ENCODE measurements at regions not wholly inside any gene's neighbourhood (a gene's known extent, or its start where the extent isn't known, plus 50 kb on each side); places are given as distances from the start of the nearest gene placed in this dataset.

DNA sequence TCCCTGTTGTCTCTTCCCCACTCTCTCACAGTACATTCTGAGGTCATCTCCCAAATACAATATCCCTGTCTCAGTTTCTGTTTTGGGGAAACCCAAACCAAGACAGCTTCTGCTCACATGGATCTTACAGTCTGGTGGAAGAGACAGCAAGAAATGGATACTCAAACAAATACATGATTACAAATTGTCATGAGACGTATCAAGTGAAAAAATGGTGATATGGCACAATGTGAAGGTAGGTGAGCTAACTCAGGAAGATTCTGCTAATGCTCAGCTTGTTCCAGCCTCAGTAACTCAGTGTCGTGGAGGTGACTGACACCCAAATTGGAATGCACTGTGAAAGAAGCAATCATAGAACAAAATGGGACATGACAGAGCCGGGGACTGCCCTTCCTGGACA lies 68.3 kb downstream of the CHST1 start:
- no peak for DNase-seq

DNA sequence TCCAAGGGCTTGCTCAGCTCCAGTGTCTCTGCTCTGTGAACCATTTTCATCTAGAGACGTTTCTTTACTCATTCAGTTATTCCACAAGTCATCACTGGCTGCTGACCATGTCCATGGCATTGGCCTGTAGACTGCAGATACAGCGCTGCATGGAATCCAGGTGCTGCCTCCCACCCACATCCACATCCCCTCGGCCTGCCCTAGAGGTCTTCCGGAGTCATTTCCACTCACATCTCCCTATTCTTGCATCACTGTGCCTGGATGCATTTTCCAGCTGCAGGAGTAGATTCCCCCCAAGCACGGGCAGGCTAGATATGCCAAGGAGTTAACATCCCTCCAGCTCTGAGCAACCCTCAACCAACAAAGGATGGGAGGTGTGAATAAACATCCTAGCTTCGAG lies 68.9 kb downstream of the CHST1 start:
- DNase-seq: no peak

DNA sequence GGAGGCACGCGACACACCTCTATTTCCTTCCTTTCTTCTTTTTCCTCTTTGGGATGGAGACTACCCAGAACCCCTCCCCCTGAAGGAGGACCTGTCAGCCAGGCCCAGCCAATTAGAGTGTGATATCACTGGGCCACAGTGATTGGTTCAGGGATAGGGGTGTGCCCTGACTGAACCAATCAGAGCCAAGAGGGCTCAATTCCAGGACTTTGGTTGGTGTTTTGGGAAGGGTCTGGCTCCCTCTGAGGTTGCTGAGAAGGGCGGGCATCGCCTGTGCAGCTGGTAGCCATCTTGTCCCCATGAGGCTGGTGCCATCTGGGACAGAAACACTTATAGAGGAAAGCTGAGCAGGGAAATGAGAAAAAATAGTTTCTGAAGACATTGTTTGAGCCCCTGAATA lies 71.4 kb downstream of the CHST1 start:
- no peak for DNase-seq

DNA sequence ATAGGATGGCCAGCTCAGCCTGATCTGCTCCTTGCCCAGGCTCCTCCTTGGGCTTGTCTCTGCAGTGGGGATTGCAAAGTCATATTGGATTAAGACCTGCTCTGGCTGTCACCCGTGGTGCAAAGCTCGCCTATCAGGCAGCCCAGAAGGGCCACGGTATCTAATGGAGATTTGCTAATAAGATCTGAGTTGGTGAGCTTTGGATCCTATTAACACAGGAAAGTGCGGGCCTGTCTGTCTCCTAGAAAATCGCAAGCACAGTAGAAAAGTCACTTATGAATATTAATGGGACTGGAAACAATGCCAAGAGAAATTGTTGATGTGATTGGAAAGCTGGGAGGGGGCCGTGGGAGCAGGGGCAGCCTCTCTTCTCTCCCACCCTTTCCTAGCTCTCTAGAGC lies 72.8 kb downstream of the CHST1 start:
- DNase-seq: no peak

DNA sequence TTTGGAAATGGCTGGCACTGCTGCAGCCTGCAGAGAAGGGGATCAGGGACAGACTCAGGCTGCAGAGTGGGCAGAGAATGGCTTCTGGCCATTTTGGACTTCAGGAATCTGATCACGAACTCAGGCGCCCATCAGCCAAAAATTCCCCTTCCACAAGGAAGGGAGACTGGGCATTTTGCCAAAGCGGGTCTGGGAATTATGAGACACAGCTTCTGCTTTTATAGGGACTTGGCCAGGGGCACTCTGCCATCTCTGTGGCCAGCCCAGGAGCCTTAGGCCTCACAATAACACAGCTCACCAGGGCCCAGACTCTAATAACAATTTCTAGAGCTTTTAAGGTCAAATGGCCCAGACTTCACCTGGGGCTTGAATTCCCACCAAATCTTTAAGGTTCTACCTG lies 74.7 kb downstream of the CHST1 start:
- DNase-seq: no peak

DNA sequence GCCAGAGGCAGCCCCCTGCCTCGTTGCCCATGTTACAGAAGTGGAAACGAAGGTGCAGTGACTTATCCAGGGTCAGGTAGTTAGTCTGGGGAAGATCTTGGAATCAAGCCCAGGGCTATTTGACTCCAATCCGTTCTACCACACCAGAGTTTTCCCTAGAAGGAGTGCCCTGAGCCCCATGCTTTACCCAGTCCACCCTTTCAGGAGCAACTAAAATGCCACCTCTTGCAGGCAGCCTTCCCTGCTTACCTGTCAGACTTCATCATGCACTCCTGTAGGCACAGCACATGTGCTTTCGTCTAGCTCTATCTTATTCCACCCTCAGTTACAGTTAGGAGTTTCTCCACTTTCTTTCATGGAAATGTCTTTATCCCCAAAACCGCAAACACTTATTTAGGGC lies 80.2 kb downstream of the CHST1 start:
- DNase-seq: no peak

DNA sequence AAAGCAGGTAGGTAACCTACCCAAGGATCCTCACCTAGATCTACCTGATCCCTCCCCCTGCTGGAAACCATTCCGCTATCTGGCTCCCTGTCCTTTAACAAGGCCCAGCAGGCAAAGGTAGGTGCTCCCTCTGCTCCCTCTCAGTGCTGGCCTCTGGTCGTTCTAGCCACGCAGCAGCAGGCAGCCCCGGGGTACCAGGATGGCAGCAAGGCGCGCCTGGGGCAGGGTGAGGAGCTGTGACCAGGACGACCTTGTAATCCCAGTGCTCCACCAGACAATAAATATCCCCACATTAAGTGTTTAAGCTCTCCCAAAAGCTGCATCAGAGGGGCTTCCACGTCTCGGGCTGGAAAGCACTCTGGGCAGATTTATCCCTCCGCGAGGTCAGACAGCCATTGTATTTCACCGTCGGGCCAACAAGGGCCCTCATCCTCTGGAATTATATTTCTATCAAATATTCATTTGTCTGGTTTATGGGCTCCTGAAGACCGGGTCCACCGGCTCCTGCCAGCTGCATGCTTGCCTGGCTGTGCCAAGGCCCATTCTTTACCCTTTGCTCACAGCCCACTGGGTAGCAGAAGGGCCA lies 81.3 kb downstream of the CHST1 start:
- DNase-seq: no peak

DNA sequence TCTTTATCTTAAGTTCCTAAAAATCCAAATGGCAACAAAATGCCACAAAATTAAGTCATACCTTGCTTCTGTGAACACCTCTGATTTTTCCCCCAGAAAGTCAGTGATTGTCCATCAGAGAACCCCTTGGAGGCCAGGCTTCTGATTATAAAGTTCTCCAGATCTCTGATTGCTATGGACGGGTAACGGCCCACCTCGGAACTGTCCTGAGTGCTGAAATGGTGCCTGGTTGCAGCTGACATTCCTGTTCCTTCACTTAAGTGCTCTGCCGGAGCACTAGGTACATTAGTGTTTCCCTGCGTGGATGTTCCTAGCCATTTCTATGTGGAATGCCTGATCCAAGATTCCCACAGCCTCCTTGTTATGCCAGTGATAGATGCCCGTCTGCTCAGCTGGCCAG lies 85.0 kb downstream of the CHST1 start:
- DNase-seq: no peak

DNA sequence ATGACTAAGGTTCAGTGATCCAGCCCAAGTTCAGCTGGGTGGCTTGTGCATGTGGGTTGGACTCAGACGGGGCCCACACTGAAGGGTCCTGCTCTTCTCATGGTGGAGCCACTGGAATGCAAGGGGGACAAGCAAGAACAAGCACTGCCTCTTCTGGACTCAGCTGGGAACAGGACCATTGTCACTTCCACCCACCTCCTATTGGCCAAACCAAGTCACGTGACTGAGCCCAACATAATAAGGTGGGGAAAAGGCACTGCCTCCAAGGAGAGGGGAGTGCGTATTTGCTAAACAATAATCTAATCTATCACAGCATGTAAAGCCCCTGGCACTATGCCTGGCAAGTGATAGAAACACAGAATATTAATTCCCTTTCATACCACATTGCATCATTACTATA lies 87.1 kb downstream of the CHST1 start:
- no peak for DNase-seq

DNA sequence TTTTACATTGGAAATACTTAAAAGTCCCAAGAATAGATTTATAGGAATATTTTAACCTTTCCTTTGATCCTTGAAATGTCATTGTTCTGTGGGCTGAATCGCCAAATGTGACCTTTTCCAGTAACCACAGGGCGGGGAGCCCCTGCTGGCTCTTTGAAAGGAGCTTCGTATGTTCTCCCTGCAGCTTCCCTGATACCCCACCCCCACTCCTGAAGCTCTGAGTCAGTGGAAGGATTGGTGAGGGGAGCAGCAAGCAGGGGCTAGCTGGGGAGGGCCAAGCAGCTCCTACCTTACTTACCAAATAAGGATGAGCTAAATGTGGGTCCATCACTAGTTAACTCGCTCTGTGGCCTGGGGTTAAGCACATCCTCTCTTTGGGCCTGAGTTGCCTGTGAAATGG lies 87.7 kb downstream of the CHST1 start:
- no peak for DNase-seq

DNA sequence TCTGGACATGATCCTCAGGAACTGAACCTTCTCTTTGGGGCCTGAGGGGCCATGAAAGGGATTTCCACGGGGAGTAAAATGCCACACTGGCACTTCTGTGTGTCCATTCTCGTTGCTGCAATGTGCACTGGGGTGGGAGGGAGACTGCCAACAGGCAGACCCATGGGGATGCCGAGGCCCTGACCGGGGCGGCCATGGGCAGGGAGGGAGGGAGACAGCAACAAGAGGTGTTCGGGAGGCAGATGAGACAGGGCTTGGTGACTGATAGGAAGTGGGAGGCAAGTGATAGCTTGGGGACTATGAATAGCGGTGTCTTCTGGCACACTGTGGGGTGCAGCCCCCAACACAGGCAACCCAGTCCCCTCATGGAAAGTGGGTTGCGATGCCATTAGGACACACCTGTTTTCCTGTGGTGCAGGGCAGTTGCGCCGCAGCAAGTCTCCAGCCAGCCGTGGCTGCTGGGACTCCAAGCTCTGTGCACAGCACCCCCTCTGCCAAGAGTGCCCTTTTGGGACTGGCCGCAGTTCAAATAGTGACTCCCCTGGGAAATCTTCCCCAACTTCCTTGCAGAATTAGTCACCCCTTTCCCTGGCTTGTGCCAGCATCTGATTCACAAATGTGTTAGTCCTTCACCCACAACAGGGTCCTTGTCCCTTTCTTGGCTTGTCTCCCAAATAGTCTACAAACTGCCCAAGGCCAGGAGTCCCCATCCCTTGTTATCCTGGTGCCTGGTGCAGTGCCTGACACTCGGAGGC lies 88.8 kb downstream of the CHST1 start:
- DNase-seq: no peak

DNA sequence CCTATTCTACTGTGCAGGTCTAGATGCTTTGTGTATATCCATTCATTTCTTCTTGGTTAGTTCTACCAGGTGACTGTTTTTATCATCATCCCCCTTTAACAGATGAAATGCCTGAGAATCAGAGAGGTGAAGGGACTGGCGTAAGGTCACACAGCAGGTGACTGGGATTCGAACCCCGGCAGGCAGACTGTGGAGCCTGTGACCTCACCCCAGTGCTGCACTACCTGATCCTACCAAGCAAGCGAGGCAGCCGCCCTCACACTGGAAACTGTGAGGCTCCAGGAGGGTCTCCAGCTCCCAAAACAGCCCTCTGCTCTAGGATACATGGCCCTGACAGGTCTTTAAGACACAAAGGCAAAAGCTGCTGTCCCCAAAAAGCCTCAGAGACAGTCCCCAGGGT lies 91.7 kb downstream of the CHST1 start:
- DNase-seq: no peak

DNA sequence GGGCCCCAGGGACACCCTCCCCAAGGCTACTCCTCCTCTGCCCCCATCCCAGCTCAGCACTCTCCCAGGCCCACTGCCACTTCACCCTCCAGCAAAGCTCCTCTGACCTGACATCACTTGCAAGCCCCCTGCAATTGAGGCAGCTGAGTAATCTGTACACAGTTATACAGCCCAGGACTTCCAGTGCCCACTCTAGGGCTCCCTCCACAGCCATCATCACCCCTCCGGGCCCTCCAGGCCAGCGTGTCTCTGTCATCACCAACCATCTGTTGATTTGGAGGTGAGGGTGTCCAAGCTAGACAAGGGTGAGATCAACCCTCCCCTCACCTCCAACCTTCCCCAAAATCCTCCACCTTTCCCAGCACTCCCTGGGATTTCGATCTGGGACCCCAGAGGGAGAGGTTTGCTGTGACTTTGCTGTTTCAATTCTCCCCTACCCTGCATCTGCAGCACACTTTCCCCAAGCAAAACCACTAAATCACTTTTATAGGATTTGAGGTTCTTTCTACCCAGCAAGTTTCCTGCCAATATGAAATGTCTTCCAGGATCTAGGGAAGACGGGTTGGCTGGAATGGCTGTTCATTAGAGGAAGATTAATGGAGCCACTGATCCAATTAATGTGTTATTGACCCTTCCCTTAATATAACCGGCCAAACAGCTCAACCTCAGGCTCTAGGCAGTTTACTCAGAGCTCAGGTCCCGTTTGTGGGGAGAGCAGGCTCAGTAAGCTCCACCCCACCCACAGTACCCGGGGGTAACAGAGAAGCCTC lies 92.9 kb downstream of the CHST1 start:
- no peak for DNase-seq

DNA sequence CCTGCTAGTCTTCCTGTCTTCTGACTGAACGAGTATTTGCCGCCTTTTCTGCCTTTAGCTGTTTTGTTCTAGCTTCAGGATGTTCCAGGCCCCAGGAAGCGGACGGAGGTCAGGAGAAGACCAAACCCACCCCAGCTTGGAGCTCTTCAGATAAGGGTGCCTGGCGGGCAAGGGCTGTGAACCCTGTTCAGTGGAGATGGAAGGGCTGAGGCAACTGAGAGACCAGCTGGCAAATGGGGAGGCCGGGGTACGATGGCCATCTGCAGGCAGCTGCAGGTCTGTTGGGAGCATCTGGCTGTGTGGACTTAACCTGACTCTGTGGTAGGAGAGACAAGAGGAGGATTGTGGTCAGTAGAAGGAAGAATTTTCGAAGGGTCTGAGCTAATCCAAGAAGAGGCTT lies 95.6 kb downstream of the CHST1 start:
- DNase-seq: no peak

DNA sequence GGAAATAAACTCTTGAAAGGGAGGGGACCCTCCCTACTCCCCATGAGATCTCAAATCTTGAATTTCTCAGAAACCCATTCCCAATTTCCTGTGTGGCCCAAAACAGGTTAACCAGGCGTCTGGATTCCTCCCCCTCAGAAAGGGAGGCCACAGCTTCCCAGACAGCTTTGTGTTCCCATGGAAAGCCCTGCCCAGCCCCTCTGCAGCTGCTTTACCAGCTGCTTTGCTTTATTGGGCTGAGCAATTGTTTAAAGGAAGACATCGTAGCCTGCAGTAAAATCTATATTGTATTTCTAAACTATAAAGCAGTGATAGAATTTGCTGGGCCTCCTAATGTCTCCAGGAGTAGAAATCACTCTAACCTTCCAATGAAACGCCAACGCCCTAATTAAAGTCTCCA lies 97.4 kb downstream of the CHST1 start:
- DNase-seq: no peak

DNA sequence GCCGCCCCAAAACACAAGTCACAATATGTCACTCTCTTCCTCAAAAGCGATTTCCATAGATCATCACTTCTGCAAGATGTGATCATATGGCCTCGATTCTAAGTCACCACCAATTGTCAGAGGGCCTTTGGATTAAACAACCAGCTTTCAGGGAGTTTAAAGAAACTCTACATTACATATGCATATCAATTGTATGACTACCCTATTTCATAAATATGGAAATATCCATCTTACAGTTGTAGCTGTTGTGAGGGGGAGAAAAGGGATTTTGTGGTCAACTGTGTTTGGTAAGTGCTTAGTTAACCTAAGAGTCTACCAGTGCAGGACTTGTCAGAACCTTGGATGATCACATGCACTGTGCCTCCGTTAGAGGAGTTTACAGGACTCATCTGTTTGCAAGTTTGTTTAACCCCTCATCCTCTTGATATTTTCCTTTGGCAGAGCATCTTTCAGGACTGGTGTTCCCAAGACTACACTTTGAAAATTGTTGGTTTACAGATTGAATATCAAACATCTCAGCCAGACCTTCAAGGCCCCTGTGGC lies 99.9 kb downstream of the CHST1 start:
- no peak for DNase-seq

DNA sequence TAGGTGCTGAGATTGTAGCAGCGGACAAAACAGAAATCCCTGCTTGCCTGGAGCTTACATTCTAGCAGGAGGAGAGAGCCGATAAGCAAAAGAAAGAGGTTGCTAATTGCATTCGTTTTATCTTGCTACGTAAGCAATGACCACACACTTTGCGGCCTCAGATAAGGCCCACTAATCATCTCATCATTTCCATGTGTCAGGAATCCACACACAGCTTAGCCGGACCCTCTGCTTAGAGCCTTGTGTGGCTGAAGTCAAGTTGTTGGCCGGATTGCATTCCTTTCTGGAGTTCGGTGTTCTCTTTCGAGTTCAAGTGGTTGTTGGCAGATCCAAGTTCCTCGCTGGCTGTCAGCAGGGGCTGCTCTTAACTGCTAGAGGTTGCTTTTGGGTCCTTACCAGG lies 101.6 kb downstream of the CHST1 start:
- DNase-seq: no peak

DNA sequence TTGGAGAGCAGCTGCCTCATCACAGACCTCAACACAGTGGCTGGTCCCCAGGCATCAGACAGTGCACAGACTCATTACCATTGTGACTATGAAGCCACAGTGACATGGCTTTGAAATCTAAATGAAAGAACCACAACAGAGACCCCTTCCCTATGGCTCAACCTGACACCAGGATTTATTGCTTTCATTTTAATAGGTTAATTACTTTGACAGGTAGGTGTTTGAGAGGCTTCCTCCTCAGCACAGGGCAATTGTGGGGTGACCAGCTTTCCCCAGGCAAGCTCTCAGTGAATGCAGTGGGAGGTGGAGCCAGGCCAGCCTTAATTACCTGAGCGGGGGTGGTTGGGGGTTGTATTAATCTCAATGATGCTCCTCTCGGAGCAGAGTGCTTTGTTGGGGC lies 102.3 kb downstream of the CHST1 start:
- no peak for DNase-seq

DNA sequence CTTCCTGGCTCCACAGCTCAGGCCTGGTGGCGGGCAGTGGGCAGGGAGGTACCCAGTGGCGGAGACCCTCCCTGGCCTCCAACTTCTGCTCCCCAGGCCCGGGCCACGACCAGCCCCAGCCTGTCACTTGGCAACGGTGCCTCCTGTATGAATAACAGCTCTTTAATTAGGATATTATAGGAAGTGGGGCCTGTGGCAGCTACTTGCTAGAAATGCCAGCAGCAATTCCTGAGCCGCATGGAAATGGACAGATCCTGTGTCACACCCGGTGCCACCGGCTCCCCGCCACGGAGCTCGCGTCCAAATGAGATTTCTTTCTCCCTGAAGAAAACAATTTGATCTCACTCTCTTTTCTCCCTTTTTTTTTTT lies 104.5 kb downstream of the CHST1 start:
- DNase-seq: no peak

DNA sequence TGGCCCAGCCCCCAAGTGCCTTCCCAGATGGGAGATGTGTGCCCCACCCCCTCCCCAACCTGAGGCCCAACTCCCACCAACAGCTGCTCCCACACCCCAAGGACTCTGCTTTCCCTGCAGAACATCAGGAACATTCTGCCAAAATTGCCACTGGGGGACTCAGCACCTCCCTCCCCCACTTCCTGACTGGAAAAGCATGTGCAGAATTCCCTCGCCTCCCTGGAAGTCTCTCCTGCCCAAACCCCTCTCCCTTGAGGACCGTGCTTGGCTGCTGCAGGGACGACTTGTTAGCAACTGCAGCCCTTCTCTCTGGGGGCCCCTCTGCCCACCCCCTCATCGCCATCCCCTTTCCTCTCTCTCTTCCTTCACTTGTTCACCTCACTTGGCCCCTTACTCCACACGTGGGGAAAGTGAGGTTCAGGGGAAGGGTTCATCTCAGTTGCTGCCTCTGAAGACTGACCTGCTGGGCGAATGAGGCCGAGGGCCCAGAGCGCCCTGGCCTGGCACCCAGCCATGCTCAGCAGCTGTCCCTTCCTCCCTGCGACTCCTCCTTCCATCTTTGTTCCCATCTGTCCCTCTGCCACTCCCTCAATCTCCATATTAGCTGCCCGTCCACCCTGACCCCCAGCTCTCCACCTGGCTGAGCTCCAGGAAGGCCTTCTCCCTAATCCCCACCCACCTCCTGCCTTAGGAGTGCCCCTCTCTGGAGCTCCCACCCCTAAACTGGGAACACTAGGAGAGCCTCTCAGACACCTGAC lies 105.1 kb downstream of the CHST1 start:
- no peak for DNase-seq

DNA sequence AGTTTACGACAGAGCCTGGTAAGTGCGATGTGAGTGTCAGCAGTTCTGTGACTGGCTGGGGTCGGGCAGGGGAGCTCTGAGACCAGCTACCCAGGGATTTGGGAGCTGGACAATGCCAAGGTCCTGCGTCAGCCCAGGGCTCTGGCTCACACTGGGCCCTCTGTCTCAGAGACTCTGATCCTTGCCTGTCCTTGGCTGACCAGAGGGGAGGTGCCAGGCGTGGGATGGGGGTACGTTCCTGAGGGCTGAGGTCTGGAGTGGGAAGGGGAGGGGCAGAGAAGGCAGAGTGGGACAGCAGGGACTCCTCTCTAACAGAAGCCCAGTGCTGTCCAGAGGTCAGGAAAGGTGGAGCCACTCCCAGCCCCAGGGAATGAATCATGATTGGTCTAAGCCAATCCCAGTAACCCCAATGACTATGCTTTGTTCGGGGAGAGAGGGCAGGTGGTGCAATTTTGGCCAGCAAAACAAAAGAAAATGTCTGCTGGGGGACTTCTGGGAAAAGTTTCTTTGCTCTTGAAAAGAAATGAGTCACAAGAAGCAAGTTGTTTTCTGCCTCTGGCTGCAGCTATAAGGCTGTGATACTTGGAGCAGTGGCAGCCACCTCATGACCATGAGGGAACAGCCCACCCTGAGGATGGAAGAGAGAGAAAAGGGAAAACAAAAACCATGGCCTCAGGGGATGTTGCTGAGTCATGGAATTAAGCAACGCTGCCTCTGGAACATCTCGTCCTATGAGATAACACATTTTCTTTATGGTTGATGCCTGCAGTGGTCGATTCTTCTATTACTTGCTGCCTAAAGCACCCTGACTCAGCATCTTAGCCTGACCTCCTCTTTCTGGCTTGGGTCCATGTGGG lies 108.3 kb downstream of the CHST1 start:
- DNase-seq: no peak

DNA sequence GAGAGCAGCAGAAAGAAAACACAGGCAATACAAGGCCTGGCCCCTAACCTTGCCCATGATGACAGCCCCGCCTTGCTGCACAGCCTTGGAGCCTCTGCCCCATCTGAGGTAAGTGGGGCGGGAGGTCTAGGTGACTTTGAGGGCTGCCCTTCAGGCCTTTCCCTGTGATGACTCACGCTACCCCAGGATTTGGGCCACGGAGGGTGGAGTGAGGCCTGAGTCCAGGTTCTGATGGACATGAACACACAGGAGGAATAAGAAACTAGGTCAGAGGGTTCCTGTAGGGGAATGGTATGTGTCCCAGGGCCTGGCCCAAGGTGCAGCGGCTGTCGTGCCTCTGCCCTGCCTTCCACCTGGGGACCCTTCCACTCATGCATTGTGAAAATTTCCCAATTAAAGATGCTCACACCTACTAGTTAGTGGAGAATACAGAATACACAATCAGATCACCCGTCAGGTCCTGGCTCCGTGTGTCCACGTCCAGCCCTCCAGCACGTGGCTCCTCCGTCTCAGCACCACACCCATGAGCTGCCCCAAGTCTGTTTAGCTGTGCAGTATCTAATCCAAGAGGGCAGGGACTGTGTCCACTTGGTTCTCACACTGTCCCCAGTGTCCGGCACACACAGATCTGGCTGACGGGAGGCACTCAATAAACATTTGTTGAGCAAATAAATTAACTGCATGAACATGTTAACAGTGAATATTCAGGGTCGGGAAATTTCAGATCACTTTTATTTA lies 111.0 kb downstream of the CHST1 start:
- DNase-seq: no peak

All from GDM1 (cell line).